Bronchial epithelial cell (primary cell): ENCODE measurements at regions not wholly inside any gene's neighbourhood (a gene's known extent, or its start where the extent isn't known, plus 50 kb on each side); places are given as distances from the start of the nearest gene placed in this dataset.

Source experiments
- DNase-seq: peaks from one replicate; pipeline ENCODE4 v3.0.0-alpha.2; 2010; ENCODE audit warnings: low read depth
- FAIRE-seq: peaks from 2 replicates; lab custom pipeline; 2011; peaks lifted over from hg19 to GRCh38; lab: Jason Lieb, UNC
- H3K27me3 ChIP-seq: 2 replicates; pipeline ENCODE4 v1.5.1; 2011; ENCODE audit warnings: low read length; ENCODE audit not compliant: control insufficient read depth, insufficient read depth
- H3K36me3 ChIP-seq: 2 replicates; pipeline ENCODE4 v1.5.1; 2011; ENCODE audit warnings: low read length; ENCODE audit not compliant: control insufficient read depth, insufficient read depth
- H3K4me3 ChIP-seq: 2 replicates; pipeline ENCODE4 v1.5.1; 2011; ENCODE audit warnings: mild to moderate bottlenecking, low read depth, low read length, control low read depth
- TF ChIP-seq, protein P1 (sequence below): IDR thresholded peaks from 2 replicates; pipeline ENCODE4 v1.5.1; 2011; ENCODE audit warnings: mild to moderate bottlenecking, moderate library complexity, low read length, control low read depth, inconsistent platforms; ENCODE audit not compliant: insufficient read depth, severe bottlenecking

DNA sequence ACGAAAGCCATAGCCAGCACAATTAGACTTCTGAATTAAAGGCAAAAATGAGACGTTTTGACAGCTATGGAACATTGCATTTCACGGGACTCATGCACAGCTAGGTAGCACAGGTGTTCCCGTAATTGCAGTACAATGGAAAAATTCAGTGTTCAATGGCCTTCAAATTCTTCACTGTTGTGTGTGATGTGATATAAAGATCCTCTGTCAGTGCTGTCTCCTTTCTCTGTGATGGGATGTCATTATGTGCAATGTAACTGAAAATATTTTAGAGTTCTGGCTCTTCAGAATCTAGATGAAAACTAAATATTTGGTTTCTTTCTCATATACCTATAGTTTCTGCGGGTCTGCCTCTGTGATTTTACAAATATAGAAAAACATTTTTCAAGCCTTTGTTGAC, 1599.7 kb downstream of the MRPL39 start:
- no peaks in the 10 kb centered on the region for H3K36me3 ChIP-seq

DNA sequence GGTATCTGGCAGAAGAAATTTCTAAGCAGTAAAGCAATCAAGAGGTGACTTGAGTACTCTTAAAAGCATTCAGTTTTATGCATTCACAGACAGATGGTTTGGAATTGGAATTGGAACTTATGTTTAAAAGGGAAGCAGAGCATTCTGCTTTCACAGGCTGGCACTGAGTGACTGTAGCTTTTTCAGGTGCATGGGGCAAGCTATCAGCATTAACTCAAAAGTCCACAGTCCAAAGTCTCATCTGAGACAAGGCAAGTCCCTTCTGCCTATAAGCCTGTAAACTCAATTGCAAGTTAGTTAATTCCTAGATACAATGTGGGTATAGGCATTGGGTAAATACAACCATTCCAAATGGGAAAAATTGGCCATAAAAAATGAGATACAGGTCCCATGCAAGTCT, 1620.3 kb downstream of the MRPL39 start:
- no peak for DNase-seq
- no peaks in the 10 kb centered on the region for H3K27me3 ChIP-seq
- no peak overlapping the region for H3K4me3 ChIP-seq
- no peaks in the 10 kb centered on the region for H3K36me3 ChIP-seq
- no peak for FAIRE-seq
- TF ChIP-seq, protein P1, sequence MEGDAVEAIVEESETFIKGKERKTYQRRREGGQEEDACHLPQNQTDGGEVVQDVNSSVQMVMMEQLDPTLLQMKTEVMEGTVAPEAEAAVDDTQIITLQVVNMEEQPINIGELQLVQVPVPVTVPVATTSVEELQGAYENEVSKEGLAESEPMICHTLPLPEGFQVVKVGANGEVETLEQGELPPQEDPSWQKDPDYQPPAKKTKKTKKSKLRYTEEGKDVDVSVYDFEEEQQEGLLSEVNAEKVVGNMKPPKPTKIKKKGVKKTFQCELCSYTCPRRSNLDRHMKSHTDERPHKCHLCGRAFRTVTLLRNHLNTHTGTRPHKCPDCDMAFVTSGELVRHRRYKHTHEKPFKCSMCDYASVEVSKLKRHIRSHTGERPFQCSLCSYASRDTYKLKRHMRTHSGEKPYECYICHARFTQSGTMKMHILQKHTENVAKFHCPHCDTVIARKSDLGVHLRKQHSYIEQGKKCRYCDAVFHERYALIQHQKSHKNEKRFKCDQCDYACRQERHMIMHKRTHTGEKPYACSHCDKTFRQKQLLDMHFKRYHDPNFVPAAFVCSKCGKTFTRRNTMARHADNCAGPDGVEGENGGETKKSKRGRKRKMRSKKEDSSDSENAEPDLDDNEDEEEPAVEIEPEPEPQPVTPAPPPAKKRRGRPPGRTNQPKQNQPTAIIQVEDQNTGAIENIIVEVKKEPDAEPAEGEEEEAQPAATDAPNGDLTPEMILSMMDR = no peak

More for the DNA sequence above, 1599.7 kb downstream of the MRPL39 start:
- Histone ChIP-seq H3K4me3 (no peak overlapping the region), H3K27me3 (no peaks in the 10 kb centered on the region)
- TF ChIP-seq, protein P1 = no peak
- FAIRE-seq = no peak
- DNase-seq = no peak

DNA sequence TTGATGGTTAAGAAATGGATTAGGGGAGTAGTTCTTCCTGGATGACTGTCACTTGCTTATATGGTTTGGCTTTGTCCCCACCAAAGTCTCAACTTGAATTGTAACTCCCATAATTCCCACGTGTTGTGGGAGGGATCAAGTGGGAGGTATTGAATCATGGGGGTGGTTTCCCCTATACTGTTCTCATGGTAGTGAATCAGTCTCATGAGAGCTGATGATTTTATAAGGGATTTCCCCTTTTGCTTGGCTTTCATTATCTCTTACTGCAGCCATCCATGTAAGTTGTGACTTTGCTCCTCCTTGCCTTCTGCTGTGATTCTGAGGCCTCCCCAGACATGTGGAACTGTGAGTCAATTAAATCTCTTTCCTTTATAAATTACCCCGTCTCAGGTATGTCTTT, 1621.1 kb downstream of the MRPL39 start:
- Histone ChIP-seq H3K27me3 (no peaks in the 10 kb centered on the region), H3K4me3 (no peak overlapping the region), H3K36me3 (no peaks in the 10 kb centered on the region)
- FAIRE-seq (no peak), DNase-seq (no peak)
- TF ChIP-seq, protein P1 = no peak

DNA sequence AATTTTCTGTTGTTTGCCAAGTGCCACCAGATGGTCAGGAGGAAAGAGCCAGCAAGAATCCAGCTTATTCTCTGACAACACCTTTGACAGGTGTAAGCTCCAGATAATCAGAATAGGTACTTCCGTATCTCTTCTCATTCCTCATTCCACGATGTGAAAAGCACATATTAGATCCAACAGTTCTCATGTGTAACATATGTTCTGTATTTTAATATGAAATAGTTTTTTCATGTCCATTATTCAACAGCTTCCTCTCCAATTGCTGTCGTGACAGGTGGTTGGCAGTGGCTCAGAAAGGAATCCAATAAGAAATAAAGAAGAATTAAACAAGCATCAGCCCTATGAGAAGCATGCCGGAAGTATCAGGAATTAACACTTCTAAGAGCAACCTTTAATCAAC, 1624.7 kb downstream of the MRPL39 start:
- DNase-seq = no peak
- Histone ChIP-seq H3K4me3 (no peak overlapping the region), H3K36me3 (no peaks in the 10 kb centered on the region), H3K27me3 (no peaks in the 10 kb centered on the region)
- TF ChIP-seq, protein P1 = no peak
- FAIRE-seq = no peak

DNA sequence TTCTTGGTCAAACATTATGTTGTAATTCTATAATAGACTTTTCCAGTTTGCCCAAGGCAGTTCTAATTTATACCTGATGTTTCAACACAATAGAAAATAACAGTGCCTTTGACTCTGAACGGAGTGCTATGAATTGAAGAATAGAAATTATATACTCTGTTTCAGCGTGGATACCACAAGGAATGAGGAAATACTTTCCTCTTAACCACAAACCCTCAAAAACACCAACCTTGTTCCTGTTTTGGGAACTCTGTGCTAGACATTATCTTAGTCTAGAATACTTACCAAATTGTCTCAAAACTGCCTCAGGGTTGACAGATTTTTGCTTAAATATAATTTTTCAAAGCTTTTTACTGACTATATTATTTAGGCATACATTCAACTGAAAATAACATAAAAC, 1629.3 kb downstream of the MRPL39 start:
- no peaks in the 10 kb centered on the region for H3K36me3 ChIP-seq
- no peak overlapping the region for H3K4me3 ChIP-seq
- TF ChIP-seq, protein P1 = no peak
- H3K27me3 ChIP-seq = no peaks in the 10 kb centered on the region
- DNase-seq = peak; percentile 0
- no peak for FAIRE-seq
